GM23338 (cell line): ENCODE measurements at regions not wholly inside any gene's neighbourhood (a gene's known extent, or its start where the extent isn't known, plus 50 kb on each side); places are given as distances from the start of the nearest gene placed in this dataset.

Source experiments
- ATAC-seq: fragments of 200-7000 bp; cut with Tn5 transposase; 3 replicates; pipeline ENCODE4 v1.9.1; 2020
- DNase-seq: peaks from one replicate; pipeline ENCODE4 v3.0.0-alpha.2; 2015; ENCODE audit warnings: low spot score
- H2AFZ ChIP-seq: fragments of 200-600 bp; sonication (generic); 2 replicates; pipeline ENCODE4 v1.8.0; 2016; ENCODE audit warnings: antibody characterized with exemption, mild to moderate bottlenecking, moderate library complexity
- H3F3A ChIP-seq: fragments of 200-600 bp; sonication (generic); replicated peaks from 2 replicates; pipeline ENCODE4 v1.8.0; 2017; ENCODE audit warnings: antibody characterized with exemption, mixed run types, low read depth
- H3K27ac ChIP-seq: fragments of 200-600 bp; sonication (generic); 2 replicates; pipeline ENCODE4 v1.6.1; 2016; ENCODE audit warnings: low read depth
- H3K27me3 ChIP-seq: fragments of 200-600 bp; sonication (generic); 2 replicates; pipeline ENCODE4 v1.8.0; 2016; ENCODE audit warnings: mild to moderate bottlenecking, mixed run types, moderate library complexity; ENCODE audit not compliant: insufficient read depth
- H3K36me3 ChIP-seq: fragments of 200-600 bp; sonication (generic); 2 replicates; pipeline ENCODE4 v1.8.0; 2016; ENCODE audit warnings: mild to moderate bottlenecking; ENCODE audit not compliant: insufficient read depth
- H3K4me1 ChIP-seq: fragments of 200-600 bp; sonication (generic); 2 replicates; pipeline ENCODE4 v1.8.0; 2016; ENCODE audit warnings: mild to moderate bottlenecking, moderate library complexity; ENCODE audit not compliant: insufficient read depth
- H3K4me2 ChIP-seq: fragments of 200-600 bp; sonication (generic); 2 replicates; pipeline ENCODE4 v1.7.1; 2017; ENCODE audit warnings: mixed run types
- H3K4me3 ChIP-seq: fragments of 200-600 bp; sonication (generic); 2 replicates; pipeline ENCODE4 v1.6.1; 2016; ENCODE audit warnings: mixed run types
- H3K79me2 ChIP-seq: fragments of 200-600 bp; sonication (generic); replicated peaks from 2 replicates; pipeline ENCODE4 v1.8.0; 2017; ENCODE audit warnings: mild to moderate bottlenecking; ENCODE audit not compliant: insufficient read depth
- H3K9me2 ChIP-seq: fragments of 200-600 bp; sonication (generic); 2 replicates; pipeline ENCODE4 v1.8.0; 2017; ENCODE audit not compliant: insufficient read depth
- H4K20me1 ChIP-seq: fragments of 200-600 bp; sonication (generic); replicated peaks from 2 replicates; pipeline ENCODE4 v1.8.0; 2017; ENCODE audit warnings: mild to moderate bottlenecking; ENCODE audit not compliant: insufficient read depth
- H3K27ac Mint-ChIP-seq: 2 replicates; pipeline ENCODE4 v1.8.0; 2020; ENCODE audit warnings: inconsistent platforms, mild to moderate bottlenecking, moderate library complexity, mixed read lengths
- H3K27me3 Mint-ChIP-seq: 3 replicates; pipeline ENCODE4 v1.8.0; 2022; ENCODE audit warnings: low read depth, mild to moderate bottlenecking, moderate library complexity, mixed read lengths, inconsistent platforms; ENCODE audit not compliant: insufficient read depth, poor library complexity
- H3K36me3 Mint-ChIP-seq: 3 replicates; pipeline ENCODE4 v1.8.0; 2021; ENCODE audit warnings: low read depth, mild to moderate bottlenecking, inconsistent platforms, moderate library complexity, mixed read lengths
- H3K4me1 Mint-ChIP-seq: 3 replicates; pipeline ENCODE4 v1.8.0; 2020; ENCODE audit warnings: mild to moderate bottlenecking, inconsistent platforms, mixed read lengths
- H3K4me3 Mint-ChIP-seq: 3 replicates; pipeline ENCODE4 v1.8.0; 2021; ENCODE audit warnings: moderate library complexity, mild to moderate bottlenecking, inconsistent platforms, mixed read lengths
- H3K9me3 Mint-ChIP-seq: 3 replicates; pipeline ENCODE4 v1.8.0; 2020; ENCODE audit warnings: moderate library complexity, mild to moderate bottlenecking, inconsistent platforms, mixed read lengths
- EZH2phosphoT487 ChIP-seq: fragments of 200-600 bp; sonication (generic); IDR thresholded peaks from one replicate; pipeline ENCODE4 v1.8.1; 2018; ENCODE audit warnings: antibody characterized with exemption; ENCODE audit not compliant: unreplicated experiment
- JUNB ChIP-seq: IDR thresholded peaks from one replicate; pipeline ENCODE4 v1.6.1; 2016; ENCODE audit warnings: antibody characterized with exemption; ENCODE audit not compliant: unreplicated experiment
- POLR2AphosphoS5 ChIP-seq: IDR thresholded peaks from 2 replicates; pipeline ENCODE4 v1.6.1; 2016; ENCODE audit warnings: antibody characterized with exemption, low read depth
- STAT1 ChIP-seq: IDR thresholded peaks from one replicate; pipeline ENCODE4 v1.6.1; 2016; ENCODE audit warnings: antibody characterized with exemption; ENCODE audit not compliant: unreplicated experiment
- ZNF114 ChIP-seq: fragments of 250-450 bp; sonication (Bioruptor Pico); IDR thresholded peaks from 2 replicates; pipeline ENCODE4 v1.5.0; 2020; ENCODE audit warnings: mild to moderate bottlenecking, moderate library complexity
- ZNF331 ChIP-seq: fragments of 250-450 bp; sonication (Bioruptor Pico); IDR thresholded peaks from 2 replicates; pipeline ENCODE4 v1.5.0; 2020; ENCODE audit warnings: low read depth, mild to moderate bottlenecking, moderate library complexity
- TF ChIP-seq, protein P1 (sequence below): IDR thresholded peaks from one replicate; pipeline ENCODE4 v1.6.1; 2018; ENCODE audit warnings: antibody characterized with exemption; ENCODE audit not compliant: unreplicated experiment
- TF ChIP-seq, protein P2 (sequence below), 2 experiments: fragments of 200-600 bp in 1 of 2; sonication (generic) in 1 of 2; conservative IDR thresholded peaks; 2 replicates each; pipeline versions ENCODE4 v1.5.1 to v1.6.1; 2016 to 2017; ENCODE audit warnings: antibody characterized with exemption in 2 of 2, low read depth in 2 of 2, mild to moderate bottlenecking in 2 of 2, moderate library complexity in 1 of 2
- TF ChIP-seq, protein P3 (sequence below): fragments of 250-450 bp; sonication (Bioruptor Pico); IDR thresholded peaks from 2 replicates; pipeline ENCODE4 v1.5.0; 2020; ENCODE audit warnings: mild to moderate bottlenecking, moderate library complexity
- TF ChIP-seq, protein P4 (sequence below): IDR thresholded peaks from 2 replicates; pipeline ENCODE4 v1.6.1; 2016; ENCODE audit warnings: antibody characterized with exemption

DNA sequence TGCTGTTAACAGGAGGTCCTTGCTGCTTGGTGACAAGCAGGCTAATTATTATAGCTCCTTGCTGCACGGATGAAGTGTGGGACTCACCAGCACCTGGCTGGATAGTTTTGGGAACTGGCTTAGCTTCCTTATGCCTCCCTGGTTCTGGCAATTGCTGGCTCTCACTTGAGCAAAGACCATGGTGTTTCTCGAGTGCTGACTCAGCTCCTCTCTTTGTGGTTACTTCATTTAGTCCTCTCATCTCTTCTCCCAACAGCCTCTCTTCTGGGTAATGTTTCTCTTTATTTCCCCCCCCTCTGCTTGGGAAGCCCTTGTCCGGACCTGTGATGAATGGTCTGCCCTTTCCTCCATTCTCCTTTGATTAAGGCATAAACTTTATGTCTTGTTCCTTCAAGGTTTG is 100.4 kb downstream of the CBLL2 start (continued):
- TF ChIP-seq, protein P1, sequence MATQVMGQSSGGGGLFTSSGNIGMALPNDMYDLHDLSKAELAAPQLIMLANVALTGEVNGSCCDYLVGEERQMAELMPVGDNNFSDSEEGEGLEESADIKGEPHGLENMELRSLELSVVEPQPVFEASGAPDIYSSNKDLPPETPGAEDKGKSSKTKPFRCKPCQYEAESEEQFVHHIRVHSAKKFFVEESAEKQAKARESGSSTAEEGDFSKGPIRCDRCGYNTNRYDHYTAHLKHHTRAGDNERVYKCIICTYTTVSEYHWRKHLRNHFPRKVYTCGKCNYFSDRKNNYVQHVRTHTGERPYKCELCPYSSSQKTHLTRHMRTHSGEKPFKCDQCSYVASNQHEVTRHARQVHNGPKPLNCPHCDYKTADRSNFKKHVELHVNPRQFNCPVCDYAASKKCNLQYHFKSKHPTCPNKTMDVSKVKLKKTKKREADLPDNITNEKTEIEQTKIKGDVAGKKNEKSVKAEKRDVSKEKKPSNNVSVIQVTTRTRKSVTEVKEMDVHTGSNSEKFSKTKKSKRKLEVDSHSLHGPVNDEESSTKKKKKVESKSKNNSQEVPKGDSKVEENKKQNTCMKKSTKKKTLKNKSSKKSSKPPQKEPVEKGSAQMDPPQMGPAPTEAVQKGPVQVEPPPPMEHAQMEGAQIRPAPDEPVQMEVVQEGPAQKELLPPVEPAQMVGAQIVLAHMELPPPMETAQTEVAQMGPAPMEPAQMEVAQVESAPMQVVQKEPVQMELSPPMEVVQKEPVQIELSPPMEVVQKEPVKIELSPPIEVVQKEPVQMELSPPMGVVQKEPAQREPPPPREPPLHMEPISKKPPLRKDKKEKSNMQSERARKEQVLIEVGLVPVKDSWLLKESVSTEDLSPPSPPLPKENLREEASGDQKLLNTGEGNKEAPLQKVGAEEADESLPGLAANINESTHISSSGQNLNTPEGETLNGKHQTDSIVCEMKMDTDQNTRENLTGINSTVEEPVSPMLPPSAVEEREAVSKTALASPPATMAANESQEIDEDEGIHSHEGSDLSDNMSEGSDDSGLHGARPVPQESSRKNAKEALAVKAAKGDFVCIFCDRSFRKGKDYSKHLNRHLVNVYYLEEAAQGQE: no peak
- TF ChIP-seq, protein P2, sequence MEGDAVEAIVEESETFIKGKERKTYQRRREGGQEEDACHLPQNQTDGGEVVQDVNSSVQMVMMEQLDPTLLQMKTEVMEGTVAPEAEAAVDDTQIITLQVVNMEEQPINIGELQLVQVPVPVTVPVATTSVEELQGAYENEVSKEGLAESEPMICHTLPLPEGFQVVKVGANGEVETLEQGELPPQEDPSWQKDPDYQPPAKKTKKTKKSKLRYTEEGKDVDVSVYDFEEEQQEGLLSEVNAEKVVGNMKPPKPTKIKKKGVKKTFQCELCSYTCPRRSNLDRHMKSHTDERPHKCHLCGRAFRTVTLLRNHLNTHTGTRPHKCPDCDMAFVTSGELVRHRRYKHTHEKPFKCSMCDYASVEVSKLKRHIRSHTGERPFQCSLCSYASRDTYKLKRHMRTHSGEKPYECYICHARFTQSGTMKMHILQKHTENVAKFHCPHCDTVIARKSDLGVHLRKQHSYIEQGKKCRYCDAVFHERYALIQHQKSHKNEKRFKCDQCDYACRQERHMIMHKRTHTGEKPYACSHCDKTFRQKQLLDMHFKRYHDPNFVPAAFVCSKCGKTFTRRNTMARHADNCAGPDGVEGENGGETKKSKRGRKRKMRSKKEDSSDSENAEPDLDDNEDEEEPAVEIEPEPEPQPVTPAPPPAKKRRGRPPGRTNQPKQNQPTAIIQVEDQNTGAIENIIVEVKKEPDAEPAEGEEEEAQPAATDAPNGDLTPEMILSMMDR (conservative IDR thresholded peaks at IDR 0.05; ENCODE audit: low read depth in 2 of 2): no peak

DNA sequence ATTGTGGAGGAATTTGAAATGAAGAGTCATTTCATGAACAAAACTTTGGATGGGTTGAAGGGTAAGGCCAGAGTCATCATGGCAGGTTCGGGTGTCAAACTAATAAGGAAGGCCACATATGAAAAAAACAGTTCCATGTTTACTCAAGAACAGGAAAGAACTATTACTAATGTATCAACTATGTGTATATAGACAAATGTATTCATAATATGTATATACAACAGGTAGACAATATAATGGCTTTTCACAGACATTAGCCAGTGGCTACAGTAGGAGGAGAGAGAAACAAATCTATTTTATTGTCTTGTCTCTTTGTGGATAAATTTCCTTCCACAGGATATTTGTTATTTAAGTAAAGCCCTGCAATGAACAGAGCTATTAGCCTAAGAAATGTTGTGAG is 101.1 kb downstream of the CBLL2 start:
- no peaks in the 10 kb centered on the region for H3K36me3 ChIP-seq
- no peak for DNase-seq
- no peaks in the 10 kb centered on the region for H3K9me3 Mint-ChIP-seq
- no peak for TF ChIP-seq STAT1
- no peak for TF ChIP-seq JUNB
- TF ChIP-seq, protein P3, sequence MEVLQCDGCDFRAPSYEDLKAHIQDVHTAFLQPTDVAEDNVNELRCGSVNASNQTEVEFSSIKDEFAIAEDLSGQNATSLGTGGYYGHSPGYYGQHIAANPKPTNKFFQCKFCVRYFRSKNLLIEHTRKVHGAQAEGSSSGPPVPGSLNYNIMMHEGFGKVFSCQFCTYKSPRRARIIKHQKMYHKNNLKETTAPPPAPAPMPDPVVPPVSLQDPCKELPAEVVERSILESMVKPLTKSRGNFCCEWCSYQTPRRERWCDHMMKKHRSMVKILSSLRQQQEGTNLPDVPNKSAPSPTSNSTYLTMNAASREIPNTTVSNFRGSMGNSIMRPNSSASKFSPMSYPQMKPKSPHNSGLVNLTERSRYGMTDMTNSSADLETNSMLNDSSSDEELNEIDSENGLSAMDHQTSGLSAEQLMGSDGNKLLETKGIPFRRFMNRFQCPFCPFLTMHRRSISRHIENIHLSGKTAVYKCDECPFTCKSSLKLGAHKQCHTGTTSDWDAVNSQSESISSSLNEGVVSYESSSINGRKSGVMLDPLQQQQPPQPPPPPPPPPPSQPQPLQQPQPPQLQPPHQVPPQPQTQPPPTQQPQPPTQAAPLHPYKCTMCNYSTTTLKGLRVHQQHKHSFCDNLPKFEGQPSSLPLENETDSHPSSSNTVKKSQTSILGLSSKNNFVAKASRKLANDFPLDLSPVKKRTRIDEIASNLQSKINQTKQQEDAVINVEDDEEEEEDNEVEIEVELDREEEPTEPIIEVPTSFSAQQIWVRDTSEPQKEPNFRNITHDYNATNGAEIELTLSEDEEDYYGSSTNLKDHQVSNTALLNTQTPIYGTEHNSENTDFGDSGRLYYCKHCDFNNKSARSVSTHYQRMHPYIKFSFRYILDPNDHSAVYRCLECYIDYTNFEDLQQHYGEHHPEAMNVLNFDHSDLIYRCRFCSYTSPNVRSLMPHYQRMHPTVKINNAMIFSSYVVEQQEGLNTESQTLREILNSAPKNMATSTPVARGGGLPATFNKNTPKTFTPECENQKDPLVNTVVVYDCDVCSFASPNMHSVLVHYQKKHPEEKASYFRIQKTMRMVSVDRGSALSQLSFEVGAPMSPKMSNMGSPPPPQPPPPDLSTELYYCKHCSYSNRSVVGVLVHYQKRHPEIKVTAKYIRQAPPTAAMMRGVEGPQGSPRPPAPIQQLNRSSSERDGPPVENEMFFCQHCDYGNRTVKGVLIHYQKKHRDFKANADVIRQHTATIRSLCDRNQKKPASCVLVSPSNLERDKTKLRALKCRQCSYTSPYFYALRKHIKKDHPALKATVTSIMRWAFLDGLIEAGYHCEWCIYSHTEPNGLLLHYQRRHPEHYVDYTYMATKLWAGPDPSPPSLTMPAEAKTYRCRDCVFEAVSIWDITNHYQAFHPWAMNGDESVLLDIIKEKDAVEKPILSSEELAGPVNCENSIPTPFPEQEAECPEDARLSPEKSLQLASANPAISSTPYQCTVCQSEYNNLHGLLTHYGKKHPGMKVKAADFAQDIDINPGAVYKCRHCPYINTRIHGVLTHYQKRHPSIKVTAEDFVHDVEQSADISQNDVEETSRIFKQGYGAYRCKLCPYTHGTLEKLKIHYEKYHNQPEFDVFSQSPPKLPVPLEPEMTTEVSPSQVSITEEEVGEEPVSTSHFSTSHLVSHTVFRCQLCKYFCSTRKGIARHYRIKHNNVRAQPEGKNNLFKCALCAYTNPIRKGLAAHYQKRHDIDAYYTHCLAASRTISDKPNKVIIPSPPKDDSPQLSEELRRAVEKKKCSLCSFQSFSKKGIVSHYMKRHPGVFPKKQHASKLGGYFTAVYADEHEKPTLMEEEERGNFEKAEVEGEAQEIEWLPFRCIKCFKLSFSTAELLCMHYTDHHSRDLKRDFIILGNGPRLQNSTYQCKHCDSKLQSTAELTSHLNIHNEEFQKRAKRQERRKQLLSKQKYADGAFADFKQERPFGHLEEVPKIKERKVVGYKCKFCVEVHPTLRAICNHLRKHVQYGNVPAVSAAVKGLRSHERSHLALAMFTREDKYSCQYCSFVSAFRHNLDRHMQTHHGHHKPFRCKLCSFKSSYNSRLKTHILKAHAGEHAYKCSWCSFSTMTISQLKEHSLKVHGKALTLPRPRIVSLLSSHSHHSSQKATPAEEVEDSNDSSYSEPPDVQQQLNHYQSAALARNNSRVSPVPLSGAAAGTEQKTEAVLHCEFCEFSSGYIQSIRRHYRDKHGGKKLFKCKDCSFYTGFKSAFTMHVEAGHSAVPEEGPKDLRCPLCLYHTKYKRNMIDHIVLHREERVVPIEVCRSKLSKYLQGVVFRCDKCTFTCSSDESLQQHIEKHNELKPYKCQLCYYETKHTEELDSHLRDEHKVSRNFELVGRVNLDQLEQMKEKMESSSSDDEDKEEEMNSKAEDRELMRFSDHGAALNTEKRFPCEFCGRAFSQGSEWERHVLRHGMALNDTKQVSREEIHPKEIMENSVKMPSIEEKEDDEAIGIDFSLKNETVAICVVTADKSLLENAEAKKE: no peak
- TF ChIP-seq ZNF331 (CRISPR knock-in tag): no peak
- TF ChIP-seq, protein P2 (conservative IDR thresholded peaks at IDR 0.05; ENCODE audit: low read depth in 2 of 2): no peak
- no peak for TF ChIP-seq EZH2phosphoT487
- TF ChIP-seq, protein P4, sequence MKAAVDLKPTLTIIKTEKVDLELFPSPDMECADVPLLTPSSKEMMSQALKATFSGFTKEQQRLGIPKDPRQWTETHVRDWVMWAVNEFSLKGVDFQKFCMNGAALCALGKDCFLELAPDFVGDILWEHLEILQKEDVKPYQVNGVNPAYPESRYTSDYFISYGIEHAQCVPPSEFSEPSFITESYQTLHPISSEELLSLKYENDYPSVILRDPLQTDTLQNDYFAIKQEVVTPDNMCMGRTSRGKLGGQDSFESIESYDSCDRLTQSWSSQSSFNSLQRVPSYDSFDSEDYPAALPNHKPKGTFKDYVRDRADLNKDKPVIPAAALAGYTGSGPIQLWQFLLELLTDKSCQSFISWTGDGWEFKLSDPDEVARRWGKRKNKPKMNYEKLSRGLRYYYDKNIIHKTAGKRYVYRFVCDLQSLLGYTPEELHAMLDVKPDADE: no peak
- TF ChIP-seq POLR2AphosphoS5: no peak
- no peak for TF ChIP-seq ZNF114 (CRISPR knock-in tag)

More for the DNA sequence above, 101.1 kb downstream of the CBLL2 start:
- ATAC-seq: no peak
- Mint-ChIP-seq H3K4me1 (no peaks in the 10 kb centered on the region), H3K27me3 (peaks cover 3% of the 10 kb centered on the region), H3K36me3 (no peaks in the 10 kb centered on the region), H3K4me3 (no peak overlapping the region), H3K27ac (no peak overlapping the region)
- H3F3A ChIP-seq: no peaks in the 10 kb centered on the region
- no peak overlapping the region for H3K27ac ChIP-seq
- H2AFZ ChIP-seq: no peak overlapping the region
- no peaks in the 10 kb centered on the region for H3K27me3 ChIP-seq
- no peak overlapping the region for H3K4me3 ChIP-seq
- no peak overlapping the region for H3K4me2 ChIP-seq
- H3K4me1 ChIP-seq: no peaks in the 10 kb centered on the region
- no peaks in the 10 kb centered on the region for H3K9me2 ChIP-seq
- H4K20me1 ChIP-seq: no peaks in the 10 kb centered on the region
- no peaks in the 10 kb centered on the region for H3K79me2 ChIP-seq
